OCI-LY7 (cell line): ENCODE measurements at regions not wholly inside any gene's neighbourhood (a gene's known extent, or its start where the extent isn't known, plus 50 kb on each side); places are given as distances from the start of the nearest gene placed in this dataset.

ENCODE experiments used
- CTCF ChIP-seq: fragments of 200-600 bp; sonication (generic); conservative IDR thresholded peaks from 2 replicates; pipeline ENCODE4 v1.5.1; 2014; ENCODE audit warnings: mild to moderate bottlenecking, antibody characterized with exemption, low read length, moderate library complexity, mixed read lengths
- EZH2phosphoT487 ChIP-seq: fragments of 200-600 bp; sonication (generic); IDR thresholded peaks from 2 replicates; pipeline ENCODE4 v1.6.1; 2018; ENCODE audit warnings: low read depth, borderline replicate concordance, mild to moderate bottlenecking, mixed run types, antibody characterized with exemption, low read length, moderate library complexity, mixed read lengths

GRCh38 chr18:22293417-22293816 is 124.0 kb downstream of the GATA6 start:
- TF ChIP-seq CTCF (no peak), EZH2phosphoT487 (no peak)
